HG03066 (cell line): ENCODE measurements at regions not wholly inside any gene's neighbourhood (a gene's known extent, or its start where the extent isn't known, plus 50 kb on each side); places are given as distances from the start of the nearest gene placed in this dataset.
"Not testable (repeated sequence)": the region's sequence is repeated elsewhere in the genome, so short reads cannot be mapped to it uniquely, and the experiment has no call there.

Source experiments
- ATAC-seq: cut with Tn5 transposase; IDR thresholded peaks from one replicate; pipeline ENCODE4 v1.9.1; 2021; ENCODE audit warnings: low read depth; ENCODE audit not compliant: unreplicated experiment

GRCh38 chr7:24392774-24393173 lies 108.8 kb downstream of the NPY start:
- ATAC-seq, result no peak

GRCh38 chr7:24395512-24395911 lies 111.5 kb downstream of the NPY start:
- no peak for ATAC-seq

GRCh38 chr7:24396387-24396786 lies 112.4 kb downstream of the NPY start:
- not testable (repeated sequence) for ATAC-seq

- ATAC-seq, result peak; percentile 63
These were observed 117.9 kb downstream of the NPY start for GRCh38 chr7:24401628-24402593.

GRCh38 chr7:24402655-24403054 lies 118.7 kb downstream of the NPY start:
- no peak for ATAC-seq

GRCh38 chr7:24403557-24403956 lies 119.6 kb downstream of the NPY start:
- ATAC-seq, result no peak

GRCh38 chr7:24404315-24404714 lies 120.3 kb downstream of the NPY start:
- no peak for ATAC-seq

GRCh38 chr7:24405002-24405401 lies 121.0 kb downstream of the NPY start:
- no peak for ATAC-seq

- ATAC-seq, result no peak
These were observed 122.2 kb downstream of the NPY start for GRCh38 chr7:24406053-24406788.

GRCh38 chr7:24406789-24407299 lies 122.9 kb downstream of the NPY start:
- ATAC-seq, result no peak

GRCh38 chr7:24407965-24408364 lies 124.0 kb downstream of the NPY start:
- ATAC-seq, result no peak

- ATAC-seq, result no peak
These were observed 124.9 kb downstream of the NPY start for GRCh38 chr7:24408798-24409430.

GRCh38 chr7:24409431-24410024 lies 125.5 kb downstream of the NPY start:
- no peak for ATAC-seq

GRCh38 chr7:24411226-24411625 lies 127.2 kb downstream of the NPY start:
- no peak for ATAC-seq

GRCh38 chr7:24417526-24418120 lies 133.6 kb downstream of the NPY start:
- ATAC-seq, result no peak

GRCh38 chr7:24419077-24419476 lies 135.1 kb downstream of the NPY start:
- ATAC-seq, result no peak

GRCh38 chr7:24419511-24419910 lies 135.5 kb downstream of the NPY start:
- ATAC-seq, result no peak

- no peak for ATAC-seq
These were observed 138.5 kb downstream of the NPY start for GRCh38 chr7:24422441-24423010.

- ATAC-seq, result no peak
These were observed 141.7 kb downstream of the NPY start for GRCh38 chr7:24425664-24426063.

- ATAC-seq, result no peak
These were observed 143.1 kb downstream of the NPY start for GRCh38 chr7:24427048-24427447.
